HG03159 (cell line): ENCODE measurements at regions not wholly inside any gene's neighbourhood (a gene's known extent, or its start where the extent isn't known, plus 50 kb on each side); places are given as distances from the start of the nearest gene placed in this dataset.

ENCODE experiments used
- ATAC-seq: cut with Tn5 transposase; IDR thresholded peaks from one replicate; pipeline ENCODE4 v1.9.1; 2021; ENCODE audit warnings: mild to moderate bottlenecking, moderate library complexity; ENCODE audit not compliant: unreplicated experiment

- no peak for ATAC-seq
Measured at GRCh38 chr5:67316695-67317094, 120.1 kb upstream of the CD180 start.

- ATAC-seq = peak; percentile 72
Measured at GRCh38 chr5:67315082-67315989, 118.7 kb upstream of the CD180 start.

GRCh38 chr5:67311701-67312100, 115.1 kb upstream of the CD180 start:
- no peak for ATAC-seq

GRCh38 chr5:67311208-67311607, 114.6 kb upstream of the CD180 start:
- ATAC-seq = no peak

GRCh38 chr5:67310740-67311139, 114.1 kb upstream of the CD180 start:
- no peak for ATAC-seq

- no peak for ATAC-seq
Measured at GRCh38 chr5:67310169-67310568, 113.6 kb upstream of the CD180 start.

GRCh38 chr5:67308988-67309688, 112.5 kb upstream of the CD180 start:
- no peak for ATAC-seq

- no peak for ATAC-seq
Measured at GRCh38 chr5:67306965-67307607, 110.5 kb upstream of the CD180 start.

- ATAC-seq = no peak
Measured at GRCh38 chr5:67305913-67306710, 109.5 kb upstream of the CD180 start.

GRCh38 chr5:67305401-67305800, 108.8 kb upstream of the CD180 start:
- ATAC-seq = no peak

- ATAC-seq = no peak
Measured at GRCh38 chr5:67303356-67303755, 106.8 kb upstream of the CD180 start.

- no peak for ATAC-seq
Measured at GRCh38 chr5:67301285-67301903, 104.8 kb upstream of the CD180 start.

GRCh38 chr5:67300326-67300725, 103.7 kb upstream of the CD180 start:
- ATAC-seq = no peak

- no peak for ATAC-seq
Measured at GRCh38 chr5:67299231-67299735, 102.7 kb upstream of the CD180 start.

- ATAC-seq = no peak
Measured at GRCh38 chr5:67297802-67298532, 101.4 kb upstream of the CD180 start.

GRCh38 chr5:67297376-67297775, 100.8 kb upstream of the CD180 start:
- ATAC-seq = no peak

- no peak for ATAC-seq
Measured at GRCh38 chr5:67294266-67294938, 97.8 kb upstream of the CD180 start.

- no peak for ATAC-seq
Measured at GRCh38 chr5:67293226-67293625, 96.6 kb upstream of the CD180 start.
